SK-N-SH (cell line): ENCODE measurements at regions not wholly inside any gene's neighbourhood (a gene's known extent, or its start where the extent isn't known, plus 50 kb on each side); places are given as distances from the start of the nearest gene placed in this dataset.
A peak's percentile ranks its signal among the peaks of the same experiment; 100 is the strongest.

Source experiments
- CTCF ChIA-PET: fragments of 300-600, 350-600 bp; formaldehyde crosslinking; extraction: SDS; loops from one replicate; lab custom pipeline; 2021; lab: Yijun Ruan, JAX
- POLR2A ChIA-PET: fragments of 350-600 bp; sonication (Branson Sonifier 250); formaldehyde crosslinking; extraction: SDS; loops from one replicate; lab custom pipeline; 2020; ENCODE audit warnings: antibody characterized with exemption, inconsistent platforms; lab: Yijun Ruan, JAX
- DNase-seq: peaks from one replicate; pipeline ENCODE4 v3.0.0; 2012
- H2AFZ ChIP-seq: fragments of 200-600 bp; sonication (generic); 2 replicates; pipeline ENCODE4 v1.8.1; 2016; ENCODE audit warnings: antibody characterized with exemption, mild to moderate bottlenecking, low read depth
- H3F3A ChIP-seq: fragments of 200-600 bp; sonication (generic); replicated peaks from 2 replicates; pipeline ENCODE3; 2016; ENCODE audit warnings: antibody characterized with exemption, mild to moderate bottlenecking; ENCODE audit not compliant: insufficient read depth
- H3K27ac ChIP-seq, 2 experiments: fragments of 200-500 bp in 1 of 2; fragments of 200-600 bp in 1 of 2; sonication (Bioruptor generic) in 1 of 2; sonication (generic), shearing (Covaris generic) in 1 of 2; 2 replicates each; pipeline versions ENCODE4 v1.5.1 to v1.6.1; 2014 to 2016; ENCODE audit warnings: low read depth in 2 of 2, inconsistent platforms in 1 of 2, low read length in 1 of 2, mild to moderate bottlenecking in 1 of 2, mixed read lengths in 1 of 2
- H3K27me3 ChIP-seq: fragments of 200-600 bp; sonication (generic), shearing (Covaris generic); 2 replicates; pipeline ENCODE4 v1.6.1; 2016; ENCODE audit warnings: mixed run types; ENCODE audit not compliant: insufficient read depth
- H3K36me3 ChIP-seq, 2 experiments: fragments of 200-500 bp in 1 of 2; fragments of 200-600 bp in 1 of 2; sonication (Bioruptor generic) in 1 of 2; sonication (generic) in 1 of 2; replicated peaks in 1 of 2; 2 replicates each; pipeline versions ENCODE3 to v1.5.1; 2014 to 2016; ENCODE audit warnings: low read length in 1 of 2, mild to moderate bottlenecking in 1 of 2; ENCODE audit not compliant: insufficient read depth in 2 of 2, control insufficient read depth in 1 of 2
- H3K4me1 ChIP-seq, 2 experiments: fragments of 200-500 bp in 1 of 2; fragments of 200-600 bp in 1 of 2; sonication (Bioruptor generic) in 1 of 2; sonication (generic), shearing (Covaris generic) in 1 of 2; 2 replicates each; pipeline versions ENCODE4 v1.5.1 to v1.6.1; 2014 to 2016; ENCODE audit warnings: low read depth in 1 of 2, low read length in 1 of 2, mixed run types in 1 of 2; ENCODE audit not compliant: insufficient read depth in 2 of 2, control insufficient read depth in 1 of 2
- H3K4me2 ChIP-seq: fragments of 200-600 bp; sonication (generic), shearing (Covaris generic); 2 replicates; pipeline ENCODE4 v1.6.1; 2017; ENCODE audit warnings: mixed run types
- H3K4me3 ChIP-seq, 2 experiments: fragments of 200-500 bp in 1 of 2; fragments of 200-600 bp in 1 of 2; sonication (Bioruptor generic) in 1 of 2; sonication (generic), shearing (Covaris generic) in 1 of 2; 2 replicates each; pipeline versions ENCODE4 v1.5.1 to v1.8.1; 2014 to 2016; ENCODE audit warnings: low read depth in 2 of 2, inconsistent platforms in 1 of 2, low read length in 1 of 2, mild to moderate bottlenecking in 1 of 2, mixed read lengths in 1 of 2, moderate library complexity in 1 of 2
- H3K79me2 ChIP-seq: fragments of 200-600 bp; sonication (generic); 2 replicates; pipeline ENCODE4 v1.8.1; 2017; ENCODE audit warnings: mild to moderate bottlenecking; ENCODE audit not compliant: insufficient read depth
- H3K9ac ChIP-seq: fragments of 200-600 bp; sonication (generic); 2 replicates; pipeline ENCODE4 v1.6.1; 2017; ENCODE audit warnings: mixed run types
- H3K9me2 ChIP-seq: fragments of 200-600 bp; sonication (generic); 2 replicates; pipeline ENCODE4 v1.6.1; 2017; ENCODE audit warnings: mixed run types
- H3K9me3 ChIP-seq: fragments of 200-600 bp; sonication (generic); 2 replicates; pipeline ENCODE4 v1.6.1; 2017; ENCODE audit warnings: mixed run types, mild to moderate bottlenecking, moderate library complexity
- H4K20me1 ChIP-seq: fragments of 200-600 bp; sonication (generic); 2 replicates; pipeline ENCODE4 v1.6.1; 2017; ENCODE audit warnings: mild to moderate bottlenecking, mixed run types; ENCODE audit not compliant: insufficient read depth
- EZH2phosphoT487 ChIP-seq: fragments of 200-600 bp; sonication (generic); IDR thresholded peaks from 2 replicates; pipeline ENCODE4 v1.6.1; 2017; ENCODE audit warnings: low read depth, mixed run types, mild to moderate bottlenecking, antibody characterized with exemption, moderate library complexity, borderline replicate concordance
- GABPA ChIP-seq: IDR thresholded peaks from 2 replicates; pipeline ENCODE4 v1.4.0; 2012; ENCODE audit warnings: low read depth, mild to moderate bottlenecking
- GATA2 ChIP-seq: sonication (generic); formaldehyde crosslinking; IDR thresholded peaks from 2 replicates; pipeline ENCODE4 v1.5.0; 2020; ENCODE audit warnings: mild to moderate bottlenecking, missing genetic modification reagents
- NFIC ChIP-seq: IDR thresholded peaks from 2 replicates; pipeline ENCODE4 v1.4.0; 2012; ENCODE audit warnings: borderline replicate concordance
- NRF1 ChIP-seq: IDR thresholded peaks from 2 replicates; pipeline ENCODE4 v1.6.1; 2012; ENCODE audit warnings: low read depth, mild to moderate bottlenecking, low read length
- PBX3 ChIP-seq: IDR thresholded peaks from 2 replicates; pipeline ENCODE4; 2012
- RAD21 ChIP-seq: IDR thresholded peaks from 2 replicates; pipeline ENCODE4 v1.6.1; 2012; ENCODE audit warnings: mild to moderate bottlenecking, low read length
- REST ChIP-seq: IDR thresholded peaks from 2 replicates; pipeline ENCODE4 v1.6.1; 2012; ENCODE audit warnings: mild to moderate bottlenecking, low read depth, low read length, moderate library complexity
- SIN3A ChIP-seq: IDR thresholded peaks from 2 replicates; pipeline ENCODE4 v1.6.1; 2012; ENCODE audit warnings: low read depth, mild to moderate bottlenecking, low read length, moderate library complexity, borderline replicate concordance
- TCF12 ChIP-seq: IDR thresholded peaks from 2 replicates; pipeline ENCODE4 v1.4.0; 2012
- YY1 ChIP-seq: IDR thresholded peaks from 2 replicates; pipeline ENCODE4 v1.4.0; 2012; ENCODE audit warnings: low read depth, mild to moderate bottlenecking
- ZBTB33 ChIP-seq: IDR thresholded peaks from 2 replicates; pipeline ENCODE4 v1.4.0; 2012; ENCODE audit warnings: low read depth, borderline replicate concordance
- WGBS: methylation state at CpG from one replicate; pipeline ENCODE4 v1.1.6; 2017; ENCODE audit warnings: low lambda C conversion rate; 5-methylcytosine and 5-hydroxymethylcytosine counted together

- H3F3A ChIP-seq = peaks cover 3% of the 10 kb centered on the region
- H3K4me2 ChIP-seq = no peak overlapping the region
- H3K9me2 ChIP-seq = no peaks in the 10 kb centered on the region
- DNase-seq = peak; percentile 16
- ChIA-PET POLR2A (no interaction called here), CTCF (interaction anchor here (0.8 to 1.5 kb wide), 4 partner anchors 10 to 128 kb away, joined by 3 to 4 read pairs (median 3); no protein-coding TSS in a partner anchor)
- peaks cover 4 to 24% of the 10 kb centered on the region in 2 experiments; a peak in 3 of 4 replicates for H3K4me1 ChIP-seq
- TF ChIP-seq EZH2phosphoT487 = no peak
- TF ChIP-seq GATA2 (CRISPR knock-in tag) = no peak
- TF ChIP-seq GABPA = no peak
- no peak for TF ChIP-seq PBX3
- TF ChIP-seq REST = no peak
- TF ChIP-seq NRF1 = no peak
- no peak for TF ChIP-seq SIN3A
- no peak for TF ChIP-seq NFIC
- TF ChIP-seq YY1 = no peak
- TF ChIP-seq ZBTB33 = no peak
- TF ChIP-seq RAD21 = no peak
- TF ChIP-seq TCF12 = no peak; the same call in 1 of the 2 replicates
- H3K9me3 ChIP-seq = no peaks in the 10 kb centered on the region
- 6% methylated on average over 1 of the region's 1 CpG for WGBS
- H3K4me3 ChIP-seq = no peak overlapping the region
- no peaks in the 10 kb centered on the region for H3K27me3 ChIP-seq
- H3K27ac ChIP-seq = peak overlapping the region in 1 of 2 experiments; percentile 51; a peak in 1 of 4 replicates
- H3K36me3 ChIP-seq = no peaks in the 10 kb centered on the region
- H4K20me1 ChIP-seq = no peaks in the 10 kb centered on the region
- H2AFZ ChIP-seq = no peak overlapping the region
- H3K9ac ChIP-seq = no peak overlapping the region
- H3K79me2 ChIP-seq = no peaks in the 10 kb centered on the region
These were observed 533.8 kb upstream of the CDH5 start for GRCh38 chr16:65832679-65833078.
